ENCODE measurements at regions not wholly inside any gene's neighbourhood (a gene's known extent, or its start where the extent isn't known, plus 50 kb on each side); places are given as distances from the start of the nearest gene placed in this dataset.

GRCh38 chr5:63697811-63698210 is 264.4 kb downstream of the HTR1A start:
- 0 to 100% (median 78%) methylated on average over 1 to 2 of the region's 2 CpGs; no CpG with 5 or more reads in 1 of the 10 experiments for WGBS, 10 experiments
- ATAC-seq (replicated peaks in 6 of 8) = no peak
- no peaks in the 10 kb centered on the region for H3K4me1 ChIP-seq (replicated peaks in 1 of 2)
- in situ Hi-C loops (cut with MboI; ENCODE audit: low pct_unique_long_range_greater_than_20kb in 2 of 9, low sequenced_read_pairs in 9 of 9, unreplicated experiment in 9 of 9) = no loop called here
- H3K27ac ChIP-seq = no peak overlapping the region
- H3K4me3 ChIP-seq = no peak overlapping the region

DNA sequence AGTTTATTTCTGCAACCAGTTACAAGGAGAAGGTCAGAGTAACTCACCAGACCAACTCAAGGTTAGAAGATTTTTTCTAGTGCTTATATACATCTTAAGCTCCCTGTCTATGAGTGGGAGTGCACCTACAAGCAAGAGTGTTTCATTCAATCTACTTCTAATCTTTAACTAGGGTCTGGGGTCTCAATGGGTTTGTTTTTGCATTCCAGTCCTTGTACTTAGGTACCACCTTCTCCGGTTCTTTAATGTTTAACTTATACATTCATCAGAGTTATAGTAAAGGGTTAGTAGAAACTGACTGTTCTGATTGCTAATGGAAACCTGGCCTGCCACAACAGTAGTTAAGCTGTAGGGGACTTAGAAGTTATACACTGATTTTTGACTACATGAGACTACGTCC is 271.7 kb downstream of the HTR1A start:
- 33 to 83% (median 79%) methylated on average over 1 to 2 of the region's 2 CpGs; no CpG with 5 or more reads in 2 of the 10 experiments for WGBS, 10 experiments
- no peak overlapping the region for H3K27ac ChIP-seq
- ATAC-seq (replicated peaks in 6 of 8) = no peak
- peaks cover 0 to 2% of the 10 kb centered on the region in 2 donors for H3K4me1 ChIP-seq (replicated peaks in 1 of 2)
- in situ Hi-C loops (cut with MboI; ENCODE audit: low pct_unique_long_range_greater_than_20kb in 2 of 9, low sequenced_read_pairs in 9 of 9, unreplicated experiment in 9 of 9) = no loop called here
- no peak overlapping the region for H3K4me3 ChIP-seq

GRCh38 chr5:63687854-63688516 is 274.3 kb downstream of the HTR1A start:
- peak in 3 of 8 experiments; percentile 50 to 85 (median 67) for ATAC-seq (replicated peaks in 6 of 8)
- Histone ChIP-seq H3K4me3 (no peak overlapping the region), H3K4me1 (replicated peaks in 1 of 2) (peaks cover 0 to 2% of the 10 kb centered on the region in 2 donors), H3K27ac (no peak overlapping the region)
- 0 to 100% (median 45%) methylated on average over 1 to 5 of the region's 6 CpGs for WGBS, 10 experiments
- in situ Hi-C loops (cut with MboI; ENCODE audit: low pct_unique_long_range_greater_than_20kb in 2 of 9, low sequenced_read_pairs in 9 of 9, unreplicated experiment in 9 of 9) = no loop called here

DNA sequence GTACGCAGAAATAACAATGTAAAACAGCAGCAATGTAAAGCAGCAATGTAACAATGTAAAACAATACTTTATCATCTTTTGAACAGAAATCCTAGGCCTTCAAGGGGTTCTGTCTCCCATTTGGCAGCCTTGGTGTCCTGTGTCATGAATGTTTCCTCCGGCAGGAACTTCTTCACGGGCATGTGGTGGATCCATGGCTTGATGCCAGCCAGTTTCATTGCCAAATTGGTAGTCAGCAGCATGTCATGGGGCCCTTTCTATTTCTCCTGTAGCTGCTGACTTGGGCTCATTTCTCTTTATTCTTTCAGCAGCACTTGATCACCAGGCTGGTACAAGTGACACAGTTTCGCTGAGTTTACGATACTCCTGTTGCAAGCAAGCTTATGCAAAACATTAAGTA is 275.3 kb downstream of the HTR1A start:
- Histone ChIP-seq H3K27ac (no peak overlapping the region), H3K4me1 (replicated peaks in 1 of 2) (peaks cover 0 to 2% of the 10 kb centered on the region in 2 donors), H3K4me3 (no peak overlapping the region)
- ATAC-seq (replicated peaks in 6 of 8) = no peak
- in situ Hi-C loops (cut with MboI; ENCODE audit: low pct_unique_long_range_greater_than_20kb in 2 of 9, low sequenced_read_pairs in 9 of 9, unreplicated experiment in 9 of 9) = no loop called here
- 8 to 100% (median 85%) methylated on average over 1 to 5 of the region's 5 CpGs; no CpG with 5 or more reads in 1 of the 10 experiments for WGBS, 10 experiments

DNA sequence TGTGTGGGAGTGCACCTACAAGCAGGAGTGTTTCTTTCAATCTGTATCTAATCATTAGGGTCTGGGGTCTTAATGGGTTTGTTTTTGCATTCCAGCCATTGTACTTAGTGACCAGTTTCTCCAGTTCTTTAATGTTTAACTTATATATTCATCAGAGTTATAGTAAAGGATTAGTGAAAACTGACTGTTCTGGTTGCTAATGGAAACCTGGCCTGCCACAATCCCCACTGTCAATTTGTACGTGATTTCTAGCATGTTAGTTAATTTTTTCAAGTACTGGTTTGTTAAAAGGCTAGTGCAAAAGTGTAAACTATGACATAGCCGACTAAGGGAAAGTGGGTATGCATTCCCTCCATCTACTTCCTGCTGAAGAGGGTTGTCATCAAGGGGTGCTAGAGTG is 276.1 kb downstream of the HTR1A start:
- H3K27ac ChIP-seq = no peak overlapping the region
- in situ Hi-C loops (cut with MboI; ENCODE audit: low pct_unique_long_range_greater_than_20kb in 2 of 9, low sequenced_read_pairs in 9 of 9, unreplicated experiment in 9 of 9) = no loop called here
- WGBS, 10 experiments = 0 to 60% (median 47%) methylated on average over 1 to 2 of the region's 2 CpGs; no CpG with 5 or more reads in 3 of the 10 experiments
- ATAC-seq (replicated peaks in 6 of 8) = no peak
- no peak overlapping the region for H3K4me3 ChIP-seq
- peaks cover 0 to 2% of the 10 kb centered on the region in 2 donors for H3K4me1 ChIP-seq (replicated peaks in 1 of 2)

GRCh38 chr5:63685454-63685853 is 276.8 kb downstream of the HTR1A start:
- Histone ChIP-seq H3K4me1 (replicated peaks in 1 of 2) (peaks cover 0 to 2% of the 10 kb centered on the region in 2 donors), H3K27ac (no peak overlapping the region), H3K4me3 (no peak overlapping the region)
- peak in 3 of 8 experiments; percentile 36 to 57 (median 52) for ATAC-seq (replicated peaks in 6 of 8)
- in situ Hi-C loops (cut with MboI; ENCODE audit: low pct_unique_long_range_greater_than_20kb in 2 of 9, low sequenced_read_pairs in 9 of 9, unreplicated experiment in 9 of 9) = no loop called here

GRCh38 chr5:63674881-63675280 is 287.4 kb downstream of the HTR1A start:
- no peak for ATAC-seq (replicated peaks in 6 of 8)
- H3K4me1 ChIP-seq (replicated peaks in 1 of 2) = no peaks in the 10 kb centered on the region
- H3K4me3 ChIP-seq = no peak overlapping the region
- WGBS, 10 experiments = 17 to 96% (median 61%) methylated on average over 1 to 3 of the region's 3 CpGs
- H3K27ac ChIP-seq = no peak overlapping the region
- in situ Hi-C loops (cut with MboI; ENCODE audit: low pct_unique_long_range_greater_than_20kb in 2 of 9, low sequenced_read_pairs in 9 of 9, unreplicated experiment in 9 of 9) = no loop called here

DNA sequence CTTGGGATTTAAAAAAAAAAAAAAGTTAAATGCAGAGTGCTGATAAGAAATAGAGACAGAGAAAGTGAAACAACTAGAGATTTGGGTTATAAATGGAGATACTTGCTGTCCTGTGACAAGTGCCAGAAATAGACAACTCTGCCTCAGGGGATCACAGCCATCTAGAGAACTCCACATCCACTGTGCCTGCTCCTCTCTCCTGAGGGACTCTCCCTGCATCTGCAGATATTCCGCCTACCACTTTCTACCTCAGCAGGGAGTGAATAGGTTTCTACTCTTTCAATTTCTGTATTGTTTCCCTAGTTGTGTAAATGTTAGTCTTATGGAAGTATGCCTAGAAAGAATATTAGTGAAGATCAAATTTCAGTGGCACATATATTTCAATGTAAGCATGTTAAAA is 307.2 kb downstream of the HTR1A start:
- peak in 1 of 8 experiments; percentile 84 for ATAC-seq (replicated peaks in 6 of 8)
- no peak overlapping the region for H3K4me3 ChIP-seq
- H3K4me1 ChIP-seq (replicated peaks in 1 of 2) = no peaks in the 10 kb centered on the region
- WGBS, 10 experiments = 0 to 100% (median 63%) methylated on average over 1 of the region's 1 CpG; no CpG with 5 or more reads in 3 of the 10 experiments
- in situ Hi-C loops (cut with MboI; ENCODE audit: low pct_unique_long_range_greater_than_20kb in 2 of 9, low sequenced_read_pairs in 9 of 9, unreplicated experiment in 9 of 9) = no loop called here
- no peak overlapping the region for H3K27ac ChIP-seq

- H3K4me1 ChIP-seq (replicated peaks in 1 of 2) = no peaks in the 10 kb centered on the region
- WGBS, 10 experiments = 13 to 90% (median 60%) methylated on average over 1 to 2 of the region's 2 CpGs; no CpG with 5 or more reads in 2 of the 10 experiments
- no peak for ATAC-seq (replicated peaks in 6 of 8)
- in situ Hi-C loops (cut with MboI; ENCODE audit: low pct_unique_long_range_greater_than_20kb in 2 of 9, low sequenced_read_pairs in 9 of 9, unreplicated experiment in 9 of 9) = no loop called here
- H3K27ac ChIP-seq = no peak overlapping the region
- H3K4me3 ChIP-seq = no peak overlapping the region
Observed at GRCh38 chr5:63650581-63650980, 311.7 kb downstream of the HTR1A start.

DNA sequence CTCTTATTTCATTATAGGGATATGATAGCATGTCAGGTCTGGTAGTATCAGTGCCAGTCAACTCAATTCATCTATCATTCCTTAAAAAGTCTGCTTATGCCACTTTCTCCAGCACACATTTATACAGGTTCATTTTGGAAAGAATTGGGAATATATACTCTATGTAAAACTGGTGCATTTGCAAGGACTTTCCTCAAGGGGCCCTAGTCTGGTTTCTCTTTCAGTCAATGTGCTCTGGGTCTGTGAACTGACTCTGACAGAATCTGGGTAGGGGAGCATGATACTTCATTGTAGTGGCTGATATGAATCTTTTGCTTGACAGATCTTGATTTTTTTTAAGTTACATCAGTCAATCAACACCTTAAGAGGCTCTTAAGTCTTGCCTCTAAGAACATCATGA is 313.9 kb downstream of the HTR1A start:
- Histone ChIP-seq H3K4me1 (replicated peaks in 1 of 2) (no peaks in the 10 kb centered on the region), H3K4me3 (no peak overlapping the region), H3K27ac (no peak overlapping the region)
- in situ Hi-C loops (cut with MboI; ENCODE audit: low pct_unique_long_range_greater_than_20kb in 2 of 9, low sequenced_read_pairs in 9 of 9, unreplicated experiment in 9 of 9) = no loop called here
- no peak for ATAC-seq (replicated peaks in 6 of 8)

- in situ Hi-C loops (cut with MboI; ENCODE audit: low pct_unique_long_range_greater_than_20kb in 2 of 9, low sequenced_read_pairs in 9 of 9, unreplicated experiment in 9 of 9) = no loop called here
- Histone ChIP-seq H3K4me3 (no peak overlapping the region), H3K27ac (no peak overlapping the region), H3K4me1 (replicated peaks in 1 of 2) (no peaks in the 10 kb centered on the region)
- ATAC-seq (replicated peaks in 6 of 8) = peak in 2 of 8 experiments; percentile 50 to 96
- WGBS, 10 experiments = 17 to 100% (median 63%) methylated on average over 1 to 4 of the region's 4 CpGs; no CpG with 5 or more reads in 1 of the 10 experiments
Observed at GRCh38 chr5:63629951-63630630, 332.2 kb downstream of the HTR1A start.

- in situ Hi-C loops (cut with MboI; ENCODE audit: low pct_unique_long_range_greater_than_20kb in 2 of 9, low sequenced_read_pairs in 9 of 9, unreplicated experiment in 9 of 9) = no loop called here
- 57 to 100% (median 92%) methylated on average over 2 to 3 of the region's 3 CpGs; no CpG with 5 or more reads in 2 of the 10 experiments for WGBS, 10 experiments
- Histone ChIP-seq H3K4me1 (replicated peaks in 1 of 2) (no peaks in the 10 kb centered on the region), H3K27ac (no peak overlapping the region), H3K4me3 (no peak overlapping the region)
- ATAC-seq (replicated peaks in 6 of 8) = peak in 1 of 8 experiments; percentile 52
Observed at GRCh38 chr5:63613442-63613841, 348.8 kb downstream of the HTR1A start.

DNA sequence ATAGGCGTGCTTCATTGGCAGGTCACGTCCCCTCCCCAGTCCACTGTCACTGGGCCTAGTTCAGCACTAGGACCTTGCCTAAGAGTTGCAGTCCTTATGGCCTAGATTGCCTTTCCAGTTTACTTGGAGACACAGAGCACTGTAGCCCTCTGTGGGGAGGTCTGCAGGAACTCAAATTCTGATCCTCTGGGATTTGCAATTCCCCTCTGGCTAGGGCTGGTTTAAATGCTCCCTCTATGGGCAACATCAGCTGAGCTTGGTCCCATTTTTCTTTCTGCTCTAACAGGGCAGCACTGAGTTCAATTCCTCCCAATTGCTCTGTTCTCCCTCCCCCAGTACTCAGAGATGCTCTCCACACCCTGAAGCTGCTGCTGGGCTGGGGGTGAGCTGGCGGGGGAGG is 358.2 kb downstream of the HTR1A start:
- 8 to 100% (median 78%) methylated on average over 1 to 2 of the region's 3 CpGs; no CpG with 5 or more reads in 3 of the 10 experiments for WGBS, 10 experiments
- no peaks in the 10 kb centered on the region for H3K4me1 ChIP-seq (replicated peaks in 1 of 2)
- in situ Hi-C loops (cut with MboI; ENCODE audit: low pct_unique_long_range_greater_than_20kb in 2 of 9, low sequenced_read_pairs in 9 of 9, unreplicated experiment in 9 of 9) = no loop called here
- H3K4me3 ChIP-seq = no peak overlapping the region
- ATAC-seq (replicated peaks in 6 of 8) = no peak
- H3K27ac ChIP-seq = no peak overlapping the region

GRCh38 chr5:63602971-63603370 is 359.3 kb downstream of the HTR1A start:
- peak in 4 of 8 experiments; percentile 43 to 95 (median 54) for ATAC-seq (replicated peaks in 6 of 8)
- in situ Hi-C loops (cut with MboI; ENCODE audit: low pct_unique_long_range_greater_than_20kb in 2 of 9, low sequenced_read_pairs in 9 of 9, unreplicated experiment in 9 of 9) = no loop called here
- H3K4me3 ChIP-seq = no peak overlapping the region
- no peaks in the 10 kb centered on the region for H3K4me1 ChIP-seq (replicated peaks in 1 of 2)
- no peak overlapping the region for H3K27ac ChIP-seq
